IMR-90 (cell line): ENCODE measurements at regions not wholly inside any gene's neighbourhood (a gene's known extent, or its start where the extent isn't known, plus 50 kb on each side); places are given as distances from the start of the nearest gene placed in this dataset.
A peak's percentile ranks its signal among the peaks of the same experiment; 100 is the strongest.

Source experiments
- ATAC-seq: fragments of 200-7000 bp; cut with Tn5 transposase; 2 replicates; pipeline ENCODE4 v1.9.1; 2020; ENCODE audit warnings: low read depth, mild to moderate bottlenecking, moderate library complexity
- BruUV-seq: library from RNA; stranded (reverse); fragments of 400-500 nt; replicated peaks from 2 replicates; lab custom pipeline; 2021; lab: Mats Ljungman, UMichigan
- CTCF ChIA-PET: fragments of 300-600 bp; formaldehyde crosslinking; extraction: SDS; loops from one replicate; lab custom pipeline; 2021; ENCODE audit warnings: antibody characterized with exemption; lab: Yijun Ruan, JAX
- POLR2A ChIA-PET: fragments of 300-600 bp; sonication (Branson Sonifier 250); formaldehyde crosslinking; loops from one replicate; lab custom pipeline; 2022; ENCODE audit warnings: antibody characterized with exemption; ENCODE audit not compliant: unreplicated experiment; lab: Charles Lee
- DNase-seq: peaks from one replicate; pipeline ENCODE4 v3.0.0; 2013
- H2AFZ ChIP-seq: replicated peaks from 2 replicates; pipeline ENCODE3; 2013; ENCODE audit warnings: low read length, mild to moderate bottlenecking; ENCODE audit not compliant: poor library complexity
- H2AK5ac ChIP-seq: 2 replicates; pipeline ENCODE4 v1.6.1; 2013; ENCODE audit warnings: low read depth, low read length, inconsistent platforms
- H2AK9ac ChIP-seq: replicated peaks from 2 replicates; pipeline ENCODE3; 2013; ENCODE audit warnings: mild to moderate bottlenecking, low read depth, low read length, moderate library complexity; ENCODE audit not compliant: poor library complexity
- H2BK120ac ChIP-seq: 2 replicates; pipeline ENCODE4 v1.6.1; 2013; ENCODE audit warnings: low read depth, low read length, inconsistent platforms
- H2BK15ac ChIP-seq: 3 replicates; pipeline ENCODE4 v1.6.1; 2013; ENCODE audit warnings: low read depth, low read length, inconsistent platforms
- H2BK20ac ChIP-seq: 2 replicates; pipeline ENCODE4 v1.6.1; 2013; ENCODE audit warnings: low read depth, mild to moderate bottlenecking, inconsistent platforms, low read length, moderate library complexity
- H2BK5ac ChIP-seq: 2 replicates; pipeline ENCODE4 v1.6.1; 2013; ENCODE audit warnings: mild to moderate bottlenecking, low read depth, low read length, inconsistent platforms; ENCODE audit not compliant: poor library complexity, severe bottlenecking
- H3K14ac ChIP-seq: replicated peaks from 2 replicates; pipeline ENCODE4 v1.6.1; 2013; ENCODE audit warnings: low read depth, low read length, inconsistent platforms
- H3K18ac ChIP-seq: 2 replicates; pipeline ENCODE4 v1.6.1; 2013; ENCODE audit warnings: low read depth, low read length, control low read depth
- H3K23ac ChIP-seq: 2 replicates; pipeline ENCODE4 v1.6.1; 2013; ENCODE audit warnings: low read depth, low read length, inconsistent platforms
- H3K27ac ChIP-seq: 2 replicates; pipeline ENCODE4 v1.5.1; 2013; ENCODE audit warnings: mild to moderate bottlenecking, control low read depth, low read length; ENCODE audit not compliant: insufficient read depth
- H3K27me3 ChIP-seq: 2 replicates; pipeline ENCODE4 v1.6.1; 2013; ENCODE audit warnings: low read length; ENCODE audit not compliant: control insufficient read depth, insufficient read depth
- H3K36me3 ChIP-seq: 2 replicates; pipeline ENCODE4 v1.6.1; 2013; ENCODE audit warnings: low read length, mixed read lengths; ENCODE audit not compliant: control insufficient read depth, insufficient read depth
- H3K4ac ChIP-seq: 2 replicates; pipeline ENCODE4 v1.6.1; 2013; ENCODE audit warnings: low read depth, low read length, inconsistent platforms
- H3K4me1 ChIP-seq: 2 replicates; pipeline ENCODE4 v1.6.1; 2013; ENCODE audit warnings: low read length, mixed read lengths; ENCODE audit not compliant: control insufficient read depth, insufficient read depth
- H3K4me2 ChIP-seq: 2 replicates; pipeline ENCODE4 v1.6.1; 2013; ENCODE audit warnings: low read depth, mild to moderate bottlenecking, control low read depth, low read length, moderate library complexity
- H3K4me3 ChIP-seq: 2 replicates; pipeline ENCODE4 v1.5.1; 2013; ENCODE audit warnings: low read depth, mild to moderate bottlenecking, control low read depth, low read length, moderate library complexity; ENCODE audit not compliant: insufficient read depth
- H3K56ac ChIP-seq: 2 replicates; pipeline ENCODE4 v1.6.1; 2013; ENCODE audit warnings: low read length, inconsistent platforms; ENCODE audit not compliant: insufficient read depth; ENCODE audit errors: extremely low read depth
- H3K79me1 ChIP-seq, 2 experiments: 2 replicates each; pipeline ENCODE4 v1.6.1; 2013; ENCODE audit warnings: low read length in 2 of 2, inconsistent platforms in 1 of 2, low read depth in 1 of 2
- H3K9ac ChIP-seq: 2 replicates; pipeline ENCODE4 v1.6.1; 2013; ENCODE audit warnings: low read depth, low read length, control low read depth
- H3K9me1 ChIP-seq: 2 replicates; pipeline ENCODE4 v1.6.1; 2013; ENCODE audit warnings: low read length, inconsistent platforms; ENCODE audit not compliant: insufficient read depth
- H3K9me3 ChIP-seq: 2 replicates; pipeline ENCODE4 v1.6.1; 2013; ENCODE audit warnings: low read length; ENCODE audit not compliant: control insufficient read depth, insufficient read depth
- H4K20me1 ChIP-seq: 2 replicates; pipeline ENCODE4 v1.6.1; 2013; ENCODE audit warnings: low read length, inconsistent platforms; ENCODE audit not compliant: insufficient read depth
- H4K5ac ChIP-seq: 2 replicates; pipeline ENCODE4 v1.6.1; 2013; ENCODE audit warnings: mild to moderate bottlenecking, low read depth, low read length, control low read depth
- H4K8ac ChIP-seq, 2 experiments: 2 replicates each; pipeline ENCODE4 v1.6.1; 2013; ENCODE audit warnings: low read depth in 2 of 2, low read length in 2 of 2, control low read depth in 1 of 2, inconsistent platforms in 1 of 2
- H4K91ac ChIP-seq: 2 replicates; pipeline ENCODE4 v1.6.1; 2013; ENCODE audit warnings: low read depth, low read length, inconsistent platforms; ENCODE audit not compliant: insufficient read depth
- CTCF ChIP-seq: conservative IDR thresholded peaks from 2 replicates; pipeline ENCODE4 v1.5.1; 2012; ENCODE audit warnings: mild to moderate bottlenecking, low read depth, low read length, improper control_type of control experiment
- ELK1 ChIP-seq: fragments of 150-350 bp; IDR thresholded peaks from 2 replicates; pipeline ENCODE4 v1.6.1; 2016; ENCODE audit warnings: low read depth, mild to moderate bottlenecking, low read length, moderate library complexity, borderline replicate concordance
- MXI1 ChIP-seq: IDR thresholded peaks from 2 replicates; pipeline ENCODE4 v1.6.1; 2012; ENCODE audit warnings: low read depth, mild to moderate bottlenecking, low read length, moderate library complexity, borderline replicate concordance
- WGBS, 2 experiments: methylation state at CpG; one replicate each; pipeline versions ENCODE4 v1.1.5 to v1.1.7; 2013; ENCODE audit warnings: missing lambda C conversion rate in 2 of 2; ENCODE audit not compliant: insufficient read length in 1 of 2; ENCODE audit errors: extremely low coverage in 2 of 2; 5-methylcytosine and 5-hydroxymethylcytosine counted together
- dilution Hi-C: fragments of 300-500 bp; cut with HindIII; formaldehyde crosslinking; loops from one replicate; pipeline ENCODE4 v1.14.3; 2018; ENCODE audit warnings: low sequenced_read_pairs; ENCODE audit not compliant: unreplicated experiment
- in situ Hi-C: fragments of 300-500 bp; cut with MboI; formaldehyde crosslinking; loops from 3 replicates; pipeline ENCODE4 v1.14.3; 2019; ENCODE audit warnings: low sequenced_read_pairs, inconsistent platforms, mixed read lengths
- intact Hi-C: fragments of 100-400 bp; cut with micrococcal nuclease; formaldehyde crosslinking; loops from 2 replicates; pipeline ENCODE4 v1.10.0; 2022

GRCh38 chr21:27362249-27362648 lies 395.4 kb upstream of the ADAMTS5 start:
- Histone ChIP-seq H4K5ac (no peak overlapping the region; the same call in 1 of the 2 replicates), H3K36me3 (no peaks in the 10 kb centered on the region), H3K4me1 (peaks cover 10% of the 10 kb centered on the region), H3K9me3 (no peaks in the 10 kb centered on the region), H3K56ac (no peak overlapping the region), H3K14ac (peak overlapping the region; percentile 17; the same call in 1 of the 2 replicates), H3K18ac (no peak overlapping the region), H2BK15ac (peak overlapping the region; percentile 48; the same call in 1 of the 3 replicates), H3K4me3 (no peak overlapping the region), H2BK120ac (peak overlapping the region; percentile 73), H2AK9ac (no peak overlapping the region), H3K27me3 (no peaks in the 10 kb centered on the region), H3K27ac (no peak overlapping the region), H3K4ac (peak overlapping the region; percentile 54), H4K8ac (no peak overlapping the region), H4K91ac (peak overlapping the region; percentile 54; the same call in 1 of the 2 replicates), H3K23ac (no peak overlapping the region), H3K9me1 (0 out of 2 replicates have a peak, but pooled peaks cover under 1% of the 10 kb centered on the region), H3K9ac (no peak overlapping the region), H2BK5ac (no peak overlapping the region), H2AK5ac (no peak overlapping the region; the same call in 1 of the 2 replicates), H4K20me1 (no peaks in the 10 kb centered on the region), H3K79me1 (no peaks in the 10 kb centered on the region; a peak in 1 of 4 replicates), H3K4me2 (no peak overlapping the region), H2BK20ac (peak overlapping the region; percentile 72), H2AFZ (no peak overlapping the region)
- intact Hi-C loops: no loop called here
- POLR2A ChIA-PET: no interaction called here
- CTCF ChIA-PET: interaction anchor here (0.7 kb wide), 1 partner anchor 609 kb away, joined by 4 read pairs; no protein-coding TSS in a partner anchor
- no TSS peak for BruUV-seq
- in situ Hi-C loops: no loop called here
- dilution Hi-C loops: no loop called here
- ATAC-seq (no peak), DNase-seq (no peak)
- TF ChIP-seq MXI1 (no peak), CTCF (0 out of 2 replicates have a peak, but pooled peaks have one; percentile 11), ELK1 (no peak)
- no CpG with 5 or more reads among the region's 1 CpG for WGBS, 2 experiments
